HG02943 (cell line): ENCODE measurements at regions not wholly inside any gene's neighbourhood (a gene's known extent, or its start where the extent isn't known, plus 50 kb on each side); places are given as distances from the start of the nearest gene placed in this dataset.
"Not testable (repeated sequence)": the region's sequence is repeated elsewhere in the genome, so short reads cannot be mapped to it uniquely, and the experiment has no call there.

Experiments
- ATAC-seq: cut with Tn5 transposase; IDR thresholded peaks from one replicate; pipeline ENCODE4 v1.9.1; 2021; ENCODE audit warnings: mild to moderate bottlenecking, low read depth, moderate library complexity; ENCODE audit not compliant: unreplicated experiment

DNA sequence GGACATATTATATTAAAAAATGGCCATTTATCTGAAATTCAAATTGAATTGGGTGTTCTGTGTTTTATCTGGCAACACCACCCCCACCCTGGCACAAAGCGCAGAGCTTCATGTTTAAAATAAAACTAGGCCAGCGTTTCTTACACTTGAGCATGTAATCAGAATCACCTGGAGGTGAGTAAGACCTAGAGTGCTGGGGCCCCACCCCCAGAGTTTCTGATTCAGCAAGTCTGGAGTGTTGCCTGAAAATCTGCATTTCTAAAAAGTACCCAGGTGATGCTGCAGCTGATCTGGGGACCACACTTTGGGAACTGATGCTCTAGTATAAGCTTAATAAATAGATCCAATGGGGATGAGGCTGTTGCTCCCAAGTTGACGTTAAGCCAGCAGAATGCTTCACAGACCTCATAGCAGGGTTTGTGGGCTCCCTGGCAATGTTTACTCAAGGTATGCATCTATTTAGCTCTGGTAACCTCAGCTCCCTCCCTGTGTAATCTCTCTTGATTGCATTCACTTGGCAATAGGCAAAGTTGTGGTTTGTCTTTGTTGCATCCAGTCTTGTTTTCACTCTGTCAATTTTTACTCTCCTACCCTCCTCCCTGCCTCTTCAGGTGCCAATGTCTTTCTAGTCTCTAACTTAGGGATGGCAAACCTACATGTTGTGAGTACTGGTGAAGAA lies 99.8 kb upstream of the TEX13D start:
- peak; percentile 69 for ATAC-seq

- ATAC-seq, result no peak
Measured at GRCh38 chrX:124234348-124234747, 98.1 kb upstream of the TEX13D start.

DNA sequence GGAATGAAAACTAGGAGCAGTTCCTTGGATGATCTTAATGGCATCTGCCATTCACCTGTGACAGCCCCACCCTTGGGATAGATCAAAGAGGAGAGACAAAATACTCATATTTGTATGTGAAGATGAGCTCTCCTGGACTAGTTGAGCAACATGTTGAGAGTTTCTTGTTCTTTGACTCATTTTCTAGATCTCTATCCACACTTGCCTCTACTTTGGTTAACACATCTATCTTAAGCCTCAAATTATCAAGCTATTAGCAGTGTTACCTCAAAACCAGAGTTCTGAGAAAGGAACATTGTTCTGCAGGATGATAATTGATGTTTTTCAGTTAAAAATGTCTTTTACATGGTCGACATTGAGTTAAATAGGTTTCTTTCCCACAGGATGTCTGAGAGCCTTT lies 94.2 kb upstream of the TEX13D start:
- no peak for ATAC-seq

DNA sequence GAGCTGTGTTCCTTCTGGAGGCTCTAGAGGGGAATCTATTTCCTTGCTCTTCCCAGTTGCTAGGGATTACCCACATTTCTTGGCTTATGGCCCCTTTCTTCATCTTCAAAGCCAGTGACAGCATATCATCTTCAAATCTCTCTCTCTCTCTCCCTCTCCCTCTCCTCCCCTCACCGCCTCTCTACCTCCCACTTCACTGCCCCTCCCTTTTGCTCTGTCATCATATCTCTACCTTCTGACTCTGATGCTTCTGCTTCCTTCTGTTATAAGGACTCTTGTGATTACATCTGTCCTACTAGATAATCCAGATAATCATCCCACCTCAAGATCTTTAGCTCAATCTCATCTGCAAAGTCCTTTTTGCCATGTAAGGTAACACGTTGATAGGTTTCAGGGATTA lies 93.1 kb upstream of the TEX13D start:
- no peak for ATAC-seq

DNA sequence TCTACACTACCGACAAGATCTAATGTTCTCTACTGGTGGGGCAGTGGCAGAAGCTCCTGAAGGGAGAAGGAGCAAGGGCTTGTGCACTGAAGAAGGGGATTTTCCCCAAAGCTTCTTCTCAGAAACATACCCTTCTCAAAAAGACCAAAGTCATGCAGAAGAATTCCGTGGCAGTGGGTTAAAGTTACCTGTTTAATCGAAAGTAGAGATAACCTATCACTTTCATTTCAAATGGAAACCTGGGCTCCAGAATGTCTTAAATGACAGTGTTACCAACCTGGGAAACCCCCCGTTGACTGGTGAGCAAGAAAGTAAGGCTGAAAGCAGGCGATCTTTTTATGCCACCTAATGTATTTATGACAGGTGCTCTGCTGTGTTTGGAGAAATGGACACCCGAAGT lies 92.5 kb upstream of the TEX13D start:
- ATAC-seq, result peak; percentile 92

DNA sequence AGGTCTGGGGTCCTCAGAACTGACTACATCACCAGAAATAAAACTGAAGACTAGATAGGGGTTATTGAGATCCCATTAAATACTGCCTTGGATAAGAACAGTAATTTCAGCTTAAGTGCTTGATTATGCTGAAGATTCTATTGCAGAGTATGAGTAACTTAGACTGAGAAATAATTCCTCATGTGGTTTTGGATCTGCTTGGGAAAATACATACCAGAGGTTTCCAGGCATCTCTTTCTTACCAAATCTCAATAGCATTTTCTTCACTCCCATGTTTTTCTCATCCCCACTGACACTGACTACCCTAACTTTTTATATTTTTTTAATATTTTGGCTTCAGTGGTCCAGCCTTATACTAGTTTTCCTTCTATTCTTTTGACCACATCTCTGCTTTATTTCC lies 92.0 kb upstream of the TEX13D start:
- ATAC-seq, result no peak

- ATAC-seq, result no peak
Measured at GRCh38 chrX:124242131-124242530, 90.3 kb upstream of the TEX13D start.

GRCh38 chrX:124249345-124249744 lies 83.1 kb upstream of the TEX13D start:
- ATAC-seq, result no peak

GRCh38 chrX:124250835-124251437 lies 81.5 kb upstream of the TEX13D start:
- ATAC-seq, result no peak

DNA sequence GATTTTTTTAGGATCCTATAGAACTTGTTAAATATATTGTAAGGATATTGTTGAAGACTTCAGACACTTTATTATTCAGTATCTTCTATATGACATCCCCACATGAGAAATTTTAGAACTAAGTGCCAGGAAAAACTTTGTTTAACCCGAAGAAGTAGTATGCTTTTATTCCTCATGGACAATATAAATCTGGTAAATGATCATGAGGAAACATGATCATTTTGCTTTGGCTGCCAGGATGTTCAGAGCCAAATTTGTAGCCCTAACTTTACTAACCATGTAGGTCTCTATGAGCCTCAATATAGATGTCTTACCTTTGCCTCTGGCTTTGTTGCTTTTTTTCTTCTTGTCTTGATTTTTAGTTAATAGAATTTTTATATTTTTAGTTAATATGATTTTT lies 77.8 kb upstream of the TEX13D start:
- ATAC-seq, result no peak

DNA sequence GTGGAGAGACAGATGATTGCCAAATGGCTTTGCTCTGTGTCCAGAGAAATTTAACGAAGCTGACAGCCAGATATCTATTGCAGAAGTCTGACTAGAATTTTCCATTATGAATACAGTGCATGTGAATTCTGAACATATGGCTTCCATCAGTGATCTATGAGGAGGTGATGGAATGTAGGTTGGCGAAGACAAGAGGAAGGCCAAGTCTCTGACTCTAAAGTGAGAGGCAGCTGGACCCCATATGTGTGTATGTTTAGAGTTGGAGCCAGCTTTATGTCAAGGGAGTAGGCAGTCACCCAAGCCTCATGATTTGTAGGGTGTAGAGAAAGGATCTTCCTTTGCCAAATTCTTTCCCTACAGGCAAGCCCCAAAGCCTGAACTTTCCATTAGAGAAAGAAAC lies 76.2 kb upstream of the TEX13D start:
- ATAC-seq, result no peak

DNA sequence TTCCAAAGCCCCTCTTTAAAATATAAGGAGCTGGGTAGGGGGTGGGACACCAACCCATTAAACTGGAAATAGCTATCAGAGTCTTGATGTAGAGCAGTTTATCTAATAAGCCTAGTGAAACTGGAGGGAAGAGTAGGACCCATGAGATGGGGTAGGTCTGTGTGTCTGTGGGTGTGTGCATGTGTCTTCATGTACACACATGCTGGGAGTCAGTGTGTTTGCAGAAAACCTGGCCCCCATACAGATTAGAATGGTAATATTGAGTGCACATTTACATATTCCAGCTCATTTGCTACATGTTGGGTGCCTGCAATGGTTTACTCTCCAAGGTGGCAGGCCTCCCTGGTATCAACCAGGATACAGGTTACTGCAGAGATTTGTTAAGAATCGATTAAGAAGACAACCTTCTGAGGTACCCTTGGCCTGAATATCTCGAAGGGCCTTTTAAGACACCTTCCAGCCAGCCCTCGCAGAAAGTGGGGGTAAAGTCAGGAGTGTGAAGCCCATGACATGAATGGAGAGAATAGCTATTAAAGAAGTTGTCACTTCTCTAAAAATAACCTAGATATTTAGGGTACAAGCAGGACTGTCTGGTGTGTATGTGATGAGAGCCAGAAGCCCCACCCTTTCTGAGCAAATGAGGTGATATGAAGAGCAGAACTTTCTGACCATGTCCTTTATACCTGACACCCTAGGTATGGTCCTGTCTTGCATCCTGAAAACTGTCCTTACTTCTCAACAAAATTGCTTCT lies 75.7 kb upstream of the TEX13D start:
- ATAC-seq, result no peak

DNA sequence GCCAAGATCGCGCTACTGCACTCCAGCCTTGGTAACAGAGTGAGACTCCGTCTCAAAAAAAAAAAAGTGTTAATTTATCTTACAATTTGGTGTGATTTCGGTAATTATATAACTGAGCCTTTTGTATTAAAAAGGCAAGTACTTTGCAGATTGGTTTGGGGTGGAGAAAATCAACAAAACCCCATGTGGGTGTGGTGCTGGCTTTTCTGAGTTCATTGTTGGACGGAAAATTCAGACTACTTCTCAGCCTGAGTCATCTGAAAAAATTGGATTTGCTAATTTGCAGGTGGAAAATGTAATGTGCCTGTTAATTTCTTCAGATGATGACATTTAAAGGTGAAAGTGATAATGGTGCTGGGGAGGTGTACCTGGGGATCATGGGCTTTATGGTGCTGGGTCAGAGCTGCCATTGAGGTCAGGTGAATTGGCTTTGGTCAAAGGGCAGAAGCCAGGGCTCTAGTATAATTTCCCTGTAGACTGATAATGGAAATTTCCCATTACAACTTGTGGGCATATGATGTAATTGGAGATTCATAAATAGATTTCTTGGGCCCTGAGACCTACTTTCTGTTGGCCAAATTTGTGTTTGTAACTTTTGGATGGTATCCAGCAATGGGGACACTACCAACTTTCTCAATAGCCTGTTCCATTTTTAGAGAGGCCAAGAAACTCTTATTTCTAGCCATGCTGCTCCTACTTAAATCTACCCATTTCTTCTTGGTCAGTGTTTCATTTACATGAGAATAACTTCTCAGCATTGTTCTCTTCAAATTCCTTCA lies 74.3 kb upstream of the TEX13D start:
- ATAC-seq, result no peak

DNA sequence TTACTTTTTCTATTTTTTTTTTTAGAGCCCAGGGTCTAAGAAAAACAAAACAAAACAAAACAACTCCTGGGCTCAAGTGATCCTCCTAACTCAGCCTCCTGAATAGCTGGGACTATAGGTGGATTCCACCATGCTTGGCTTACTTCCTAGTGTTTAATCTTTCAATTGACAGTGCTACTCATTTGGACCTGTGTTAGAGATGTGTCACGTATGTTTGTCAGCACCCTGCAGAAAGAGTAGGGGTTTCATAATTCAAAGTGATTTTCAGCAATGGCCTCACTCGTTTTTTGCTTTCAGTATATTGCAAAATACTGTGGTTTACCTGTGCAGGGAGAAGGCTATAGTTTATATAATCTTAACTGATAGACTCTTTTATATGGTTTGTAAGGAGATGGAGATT lies 71.6 kb upstream of the TEX13D start:
- no peak for ATAC-seq

DNA sequence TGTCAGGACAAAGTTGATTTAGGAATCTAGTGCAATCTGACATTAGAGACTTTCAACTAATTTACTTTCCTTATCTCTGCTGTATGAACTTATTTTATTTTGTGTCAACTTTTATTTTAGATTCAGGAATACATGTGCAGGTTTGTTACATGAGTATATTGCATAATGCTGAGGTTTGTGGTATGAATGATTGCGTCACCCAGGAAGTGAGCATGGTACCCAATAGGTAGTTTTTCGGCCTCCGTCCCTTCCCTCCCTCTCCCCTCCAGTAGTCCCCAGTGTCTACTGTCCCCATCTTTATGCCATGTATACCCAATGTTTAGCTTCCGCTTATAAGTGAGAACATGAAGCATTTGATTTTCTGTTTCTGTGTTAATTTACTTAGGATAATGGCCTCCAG lies 68.7 kb upstream of the TEX13D start:
- ATAC-seq, result no peak

- ATAC-seq, result no peak
Measured at GRCh38 chrX:124268099-124268498, 64.4 kb upstream of the TEX13D start.

GRCh38 chrX:124269881-124270280 lies 62.6 kb upstream of the TEX13D start:
- no peak for ATAC-seq

DNA sequence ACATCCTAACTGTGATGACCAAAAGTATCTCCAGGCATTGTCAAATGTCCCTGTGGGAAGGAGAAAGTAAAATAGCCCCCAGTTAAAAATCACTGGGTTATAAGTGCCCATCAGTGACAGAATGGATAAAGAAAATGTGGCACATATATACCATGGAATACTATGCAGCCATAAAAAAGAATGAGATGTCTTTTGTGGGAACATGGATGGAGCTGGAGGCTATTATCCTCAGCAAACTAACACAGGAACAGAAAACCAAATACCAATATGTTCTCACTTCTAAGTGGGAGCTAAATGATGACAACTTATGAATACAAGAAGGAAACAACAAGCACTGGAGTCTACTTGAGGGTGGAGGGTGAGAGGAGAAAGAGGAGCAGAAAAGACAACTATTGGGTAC lies 60.9 kb upstream of the TEX13D start:
- not testable (repeated sequence) for ATAC-seq

- ATAC-seq, result no peak
Measured at GRCh38 chrX:124272370-124272982, 60.0 kb upstream of the TEX13D start.

DNA sequence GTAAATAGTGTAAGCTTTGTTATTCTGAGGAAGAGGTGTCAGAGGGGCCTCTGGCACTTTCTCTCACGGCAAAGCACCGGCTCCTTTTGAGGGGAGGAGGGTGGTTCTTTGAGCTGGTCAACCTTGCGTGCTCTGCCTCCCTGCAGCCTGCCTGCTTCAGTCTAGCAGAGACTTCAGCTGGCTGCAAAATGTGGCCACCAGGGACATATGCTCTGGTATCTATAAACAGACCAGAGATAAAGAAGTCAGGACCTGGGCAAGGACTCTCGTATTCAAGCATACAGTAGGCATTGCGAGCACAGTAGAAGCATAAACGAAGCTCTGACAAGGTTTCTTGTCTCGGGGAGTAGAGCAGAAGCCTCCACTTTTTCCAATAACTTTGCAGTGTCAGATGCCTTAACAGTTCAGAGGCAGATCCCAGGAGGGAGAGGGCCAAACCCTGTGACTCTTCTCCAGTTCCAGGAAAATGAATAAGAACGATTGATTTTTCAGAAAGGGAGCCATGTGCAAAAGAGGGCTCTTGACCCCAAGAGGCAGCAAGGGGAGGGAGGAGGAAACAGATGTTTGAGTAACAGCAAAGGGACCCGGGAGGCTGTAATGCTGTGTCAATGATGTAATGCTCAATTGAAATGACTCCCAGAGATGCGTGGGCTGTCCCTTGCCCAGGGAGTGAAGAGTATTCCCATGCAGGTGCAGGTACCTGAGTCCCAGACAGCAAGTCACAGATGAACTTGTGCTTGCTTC lies 57.9 kb upstream of the TEX13D start:
- no peak for ATAC-seq
